ENCODE measurements at regions not wholly inside any gene's neighbourhood (a gene's known extent, or its start where the extent isn't known, plus 50 kb on each side); places are given as distances from the start of the nearest gene placed in this dataset.

GRCh38 chr2:222054813-222055212, 244.0 kb downstream of the PAX3 start:
- no peak for TF ChIP-seq CTCF (IDR thresholded peaks at IDR 0.05; ENCODE audit: low read depth, low read length, missing control alignments)
- no peak for DNase-seq (ENCODE audit: extremely low read depth, low read depth)

GRCh38 chr2:222052934-222053367, 245.8 kb downstream of the PAX3 start:
- no peak overlapping the region for H3K4me3 ChIP-seq (replicated peaks; ENCODE audit: low read depth, low read length)
- DNase-seq (ENCODE audit: extremely low read depth, low read depth): no peak
- TF ChIP-seq CTCF (IDR thresholded peaks at IDR 0.05; ENCODE audit: low read depth, low read length, missing control alignments): peak; percentile 6

More at GRCh38 chr2:222054813-222055212, 244.0 kb downstream of the PAX3 start:
- no peak overlapping the region for H3K4me3 ChIP-seq (replicated peaks; ENCODE audit: low read depth, low read length)

GRCh38 chr2:222050981-222051380, 247.8 kb downstream of the PAX3 start:
- TF ChIP-seq CTCF (IDR thresholded peaks at IDR 0.05; ENCODE audit: low read depth, low read length, missing control alignments): no peak
- no peak overlapping the region for H3K4me3 ChIP-seq (replicated peaks; ENCODE audit: low read depth, low read length)
- no peak for DNase-seq (ENCODE audit: extremely low read depth, low read depth)

- TF ChIP-seq CTCF (IDR thresholded peaks at IDR 0.05; ENCODE audit: low read depth, low read length, missing control alignments): no peak
- H3K4me3 ChIP-seq (replicated peaks; ENCODE audit: low read depth, low read length): no peak overlapping the region
- no peak for DNase-seq (ENCODE audit: extremely low read depth, low read depth)
Observed at GRCh38 chr2:222049946-222050345, 248.9 kb downstream of the PAX3 start.

- no peak for DNase-seq (ENCODE audit: extremely low read depth, low read depth)
- H3K4me3 ChIP-seq (replicated peaks; ENCODE audit: low read depth, low read length): no peak overlapping the region
- no peak for TF ChIP-seq CTCF (IDR thresholded peaks at IDR 0.05; ENCODE audit: low read depth, low read length, missing control alignments)
Observed at GRCh38 chr2:222043897-222044296, 254.9 kb downstream of the PAX3 start.

GRCh38 chr2:222042666-222043065, 256.1 kb downstream of the PAX3 start:
- DNase-seq (ENCODE audit: extremely low read depth, low read depth): no peak
- TF ChIP-seq CTCF (IDR thresholded peaks at IDR 0.05; ENCODE audit: low read depth, low read length, missing control alignments): no peak
- no peak overlapping the region for H3K4me3 ChIP-seq (replicated peaks; ENCODE audit: low read depth, low read length)

GRCh38 chr2:222040333-222040732, 258.5 kb downstream of the PAX3 start:
- DNase-seq (ENCODE audit: extremely low read depth, low read depth): no peak
- TF ChIP-seq CTCF (IDR thresholded peaks at IDR 0.05; ENCODE audit: low read depth, low read length, missing control alignments): no peak

More at GRCh38 chr2:222040333-222040732, 258.5 kb downstream of the PAX3 start:
- no peak overlapping the region for H3K4me3 ChIP-seq (replicated peaks; ENCODE audit: low read depth, low read length)

Data from HFF-Myc (cell line).